ENCODE measurements at regions not wholly inside any gene's neighbourhood (a gene's known extent, or its start where the extent isn't known, plus 50 kb on each side); places are given as distances from the start of the nearest gene placed in this dataset.

DNA sequence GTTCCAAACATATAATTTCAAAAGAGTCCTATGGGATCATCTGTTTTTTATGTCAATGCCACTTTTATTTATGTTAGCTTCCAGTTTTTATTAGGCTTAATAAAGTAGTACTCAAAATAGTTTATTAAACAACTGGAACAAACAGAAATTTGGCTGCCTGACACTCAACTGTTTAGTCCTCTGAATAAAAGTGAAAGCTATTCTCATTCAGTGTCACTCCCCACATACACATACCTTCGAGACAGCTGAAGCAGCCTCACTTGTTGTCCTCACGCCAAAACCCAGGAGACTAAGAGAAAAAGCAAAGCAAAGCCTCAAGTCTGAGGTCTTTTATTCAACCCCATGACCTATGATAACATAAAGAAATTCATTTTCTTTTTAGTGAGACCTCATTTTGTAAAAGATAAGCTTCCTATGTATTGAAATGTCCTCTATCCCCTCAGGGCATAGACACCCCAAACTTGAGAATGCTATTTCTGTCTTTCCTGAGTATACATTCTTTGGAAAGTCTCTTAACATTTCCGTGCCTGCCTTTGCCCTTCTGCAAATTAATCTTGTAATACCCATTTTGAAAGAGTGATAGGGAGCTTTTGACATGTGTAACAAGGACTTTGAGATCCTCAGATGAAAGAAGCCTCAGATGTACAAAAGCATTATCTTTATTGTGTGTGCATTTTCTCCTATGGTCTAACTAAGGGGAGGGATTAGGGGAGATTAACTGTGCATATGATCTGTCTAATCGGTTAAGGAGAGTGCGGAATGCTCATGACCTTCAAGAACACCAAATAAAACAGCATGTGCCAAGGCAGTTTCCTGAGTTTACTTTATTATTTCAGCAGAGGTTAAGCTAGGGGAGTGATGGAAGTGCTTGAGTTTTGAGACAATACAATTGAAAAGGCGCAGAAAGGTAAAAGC lies 1523.7 kb upstream of the PIK3C3 start:
- DNase-seq (ENCODE audit: low spot score) = no peak

DNA sequence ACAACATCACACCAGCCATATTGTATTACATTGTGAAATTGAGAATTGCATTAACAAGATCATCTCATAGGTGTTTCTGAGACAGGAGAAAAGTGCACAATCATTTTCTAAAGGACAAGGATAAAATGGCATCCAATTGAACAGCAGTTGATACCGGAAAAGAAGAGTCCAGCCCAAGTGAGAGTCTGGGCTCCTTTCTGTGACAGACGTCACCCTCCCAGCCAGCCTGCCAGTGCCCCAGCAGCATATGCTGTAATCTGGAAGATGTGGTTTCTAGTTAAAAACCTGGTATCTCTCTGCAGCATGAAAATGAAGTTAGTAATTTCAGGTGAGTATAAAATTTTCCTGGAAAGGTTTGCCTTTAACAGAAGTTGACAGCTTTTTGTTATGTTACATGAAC lies 1531.7 kb upstream of the PIK3C3 start:
- no peak for DNase-seq (ENCODE audit: low spot score)

DNA sequence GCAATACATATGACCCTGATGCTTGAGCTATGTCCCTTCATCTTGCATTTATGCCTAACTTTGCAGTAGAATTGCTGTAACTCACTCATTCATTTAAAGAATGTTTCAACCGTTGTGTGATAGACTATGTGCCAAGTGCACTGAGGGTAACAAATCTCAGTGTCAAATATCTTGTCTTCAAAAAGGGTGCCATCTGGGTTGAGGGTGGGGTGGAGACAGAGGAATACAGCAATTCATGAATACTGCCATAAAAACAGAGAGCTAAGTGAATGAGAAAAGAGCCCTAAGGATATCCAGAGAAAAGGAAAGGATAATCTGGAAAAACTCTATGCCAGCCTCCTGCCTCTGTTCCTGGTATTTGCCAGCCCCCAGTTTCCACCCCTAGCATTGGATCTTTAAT lies 1534.4 kb upstream of the PIK3C3 start:
- DNase-seq (ENCODE audit: low spot score) = no peak

DNA sequence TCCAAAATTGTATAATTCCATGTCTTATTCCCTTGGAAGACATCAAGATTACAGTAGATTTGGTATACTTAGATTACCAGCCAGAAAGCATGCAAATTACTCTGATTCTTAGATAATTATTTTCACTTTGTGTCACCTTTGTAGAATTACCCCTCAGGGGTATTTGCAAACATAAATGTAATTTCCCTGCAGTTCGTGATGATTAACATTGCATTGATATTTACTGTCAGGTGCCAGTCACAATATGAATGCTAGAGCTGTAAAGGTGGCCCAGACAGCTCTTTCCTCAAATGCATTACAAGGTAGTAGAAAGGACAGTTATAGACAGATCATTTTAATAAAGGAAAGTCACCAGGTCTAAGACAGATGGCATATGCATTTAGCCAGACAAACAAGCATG lies 1537.5 kb upstream of the PIK3C3 start:
- no peak for DNase-seq (ENCODE audit: low spot score)

DNA sequence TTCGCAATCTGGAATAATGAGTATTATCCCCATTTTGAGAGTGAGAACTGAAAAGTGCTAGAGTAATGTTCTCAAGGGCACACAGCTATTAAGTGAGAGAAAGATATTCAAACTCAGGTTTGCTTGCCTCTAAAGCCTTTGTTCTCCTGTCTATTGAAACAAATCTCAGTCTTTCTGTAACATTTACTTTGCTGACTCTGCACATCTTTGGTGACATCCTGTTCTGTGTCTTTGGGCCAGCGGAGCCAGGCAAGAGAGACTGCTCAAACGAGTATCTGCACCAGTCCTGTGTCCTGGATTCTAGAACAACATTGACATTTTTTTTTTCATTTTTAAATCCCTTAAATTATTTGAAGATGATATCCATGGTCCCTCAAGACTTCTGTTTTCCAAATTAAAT lies 1539.2 kb upstream of the PIK3C3 start:
- DNase-seq (ENCODE audit: low spot score) = no peak

DNA sequence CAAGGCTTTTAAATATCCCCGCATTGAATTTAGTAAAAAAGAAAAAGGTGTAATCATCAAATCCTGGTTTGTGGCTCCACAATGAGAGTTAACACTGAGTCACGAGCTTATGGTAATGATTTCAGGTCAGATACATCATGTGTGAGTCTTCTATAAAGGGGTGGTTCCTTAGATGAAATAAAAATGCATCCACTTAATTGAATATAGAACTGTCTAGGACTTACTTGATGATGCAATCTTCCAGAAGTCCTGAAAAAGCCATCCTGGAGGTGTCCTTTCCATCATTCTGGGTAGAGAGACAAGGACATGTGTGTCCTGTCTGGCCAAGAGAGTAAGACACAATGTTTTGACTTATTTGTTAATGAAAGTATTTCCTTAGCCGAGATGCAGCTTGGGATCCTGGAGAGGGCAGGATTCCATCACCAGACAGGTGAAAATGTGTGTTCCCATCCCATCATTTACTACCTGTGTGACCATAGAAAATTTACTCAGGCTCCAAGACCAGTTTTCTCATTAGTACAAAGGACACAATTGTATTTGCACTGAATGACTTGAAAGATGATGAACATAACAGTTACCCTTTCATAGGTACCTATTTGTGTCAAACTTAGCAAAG lies 1539.8 kb upstream of the PIK3C3 start:
- DNase-seq (ENCODE audit: low spot score) = no peak

DNA sequence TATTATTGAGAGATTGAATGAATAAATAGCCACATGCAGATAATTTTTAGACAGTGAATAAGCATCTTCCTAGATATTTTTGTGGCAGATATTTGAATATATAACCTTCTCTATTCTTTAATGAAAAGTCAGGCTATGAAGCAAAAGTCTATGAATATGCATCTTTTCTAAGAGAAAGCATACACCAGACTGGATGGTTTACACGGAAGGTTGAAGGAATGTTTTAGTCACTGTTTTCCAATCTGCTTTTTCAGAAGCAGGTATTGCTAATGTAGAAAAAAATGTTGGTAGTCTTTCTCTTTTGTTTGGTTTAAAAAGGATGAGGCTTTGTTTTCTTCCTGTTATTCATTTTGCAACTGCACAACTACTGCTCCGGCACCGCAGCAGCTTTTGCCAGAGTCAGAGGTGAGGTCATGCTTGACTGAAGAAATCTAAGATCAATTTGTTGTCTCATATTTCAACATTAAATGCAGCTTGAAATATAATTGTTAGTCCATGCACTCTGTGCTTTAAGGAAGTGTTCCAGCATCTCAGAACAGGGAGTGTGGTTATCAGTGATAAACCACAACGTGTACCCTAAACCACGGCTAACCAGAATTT lies 1540.8 kb upstream of the PIK3C3 start:
- no peak for DNase-seq (ENCODE audit: low spot score)

DNA sequence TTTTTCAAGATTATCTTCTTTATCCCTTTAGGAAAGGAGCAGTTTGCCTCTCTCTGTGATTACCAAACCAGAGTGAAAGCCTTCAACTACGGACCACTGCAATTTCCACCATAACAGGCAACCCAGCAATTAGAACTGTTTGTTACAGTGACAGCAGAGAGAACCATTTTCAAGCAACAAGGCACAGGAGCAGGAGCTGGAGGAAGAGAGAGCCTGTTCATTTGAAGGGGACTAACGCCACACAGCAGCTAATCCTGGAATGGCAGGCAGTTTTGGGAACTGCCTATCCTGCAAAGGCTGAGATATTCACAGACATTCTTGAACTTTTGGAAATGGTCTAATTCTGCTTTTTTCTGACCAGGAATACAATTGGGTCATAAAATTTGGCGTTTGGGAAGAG lies 1541.9 kb upstream of the PIK3C3 start:
- DNase-seq (ENCODE audit: low spot score) = no peak

DNA sequence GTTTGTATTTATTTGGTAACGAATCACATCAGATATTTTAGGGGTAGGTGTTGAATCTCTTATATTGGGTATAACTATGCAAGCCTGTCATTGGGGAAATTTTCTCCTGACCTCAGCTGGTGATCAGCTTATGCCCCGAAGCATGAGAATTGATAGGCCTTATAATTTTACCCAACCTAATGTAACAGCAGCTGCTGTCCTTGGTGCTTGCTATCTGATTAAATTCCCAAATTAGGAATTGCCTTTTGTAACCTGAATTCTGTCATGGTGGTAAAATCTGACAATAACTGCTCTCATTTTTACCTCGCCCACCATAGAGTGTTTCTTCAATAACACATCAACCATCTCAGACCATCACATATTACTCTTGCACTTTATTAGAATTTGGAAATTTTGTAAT lies 1542.6 kb upstream of the PIK3C3 start:
- no peak for DNase-seq (ENCODE audit: low spot score)

DNA sequence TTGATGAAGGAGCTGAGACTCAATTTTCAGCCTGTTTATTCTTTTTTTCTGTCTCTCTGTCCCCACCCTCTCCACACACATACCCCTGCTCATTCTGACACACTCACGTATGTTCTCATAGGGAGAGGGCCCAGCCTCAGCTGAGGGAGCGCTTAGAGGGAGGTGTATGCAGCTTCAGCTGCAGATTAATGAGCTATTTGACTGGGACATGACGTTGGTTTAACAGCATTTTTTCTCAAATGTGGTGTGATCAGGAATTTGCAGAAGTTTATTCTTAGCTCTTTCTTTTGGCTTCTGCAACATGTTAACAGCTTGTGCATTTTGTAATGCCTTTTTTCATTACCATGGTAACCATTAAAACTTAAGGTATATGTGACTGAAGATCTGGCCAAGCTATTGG lies 1547.1 kb upstream of the PIK3C3 start:
- no peak for DNase-seq (ENCODE audit: low spot score)

DNA sequence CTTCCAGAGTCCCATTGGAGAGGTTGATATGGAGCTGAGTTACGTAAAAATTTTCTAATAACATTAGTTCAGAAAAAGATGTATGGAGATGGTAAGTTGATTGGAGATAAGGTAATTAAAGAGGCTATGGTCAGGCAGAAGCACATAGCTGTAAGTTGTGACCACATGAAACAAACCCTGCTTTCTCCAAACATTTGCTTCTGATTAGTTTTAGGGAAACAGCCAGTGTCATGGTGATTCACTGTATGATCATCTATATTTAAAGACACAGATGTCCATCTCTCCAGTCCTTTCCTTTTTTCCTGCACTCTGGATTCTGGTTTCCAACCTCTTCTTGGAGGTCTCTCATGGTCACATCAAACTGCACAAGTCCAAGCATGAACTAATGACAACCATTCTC lies 1550.8 kb upstream of the PIK3C3 start:
- DNase-seq (ENCODE audit: low spot score) = no peak

DNA sequence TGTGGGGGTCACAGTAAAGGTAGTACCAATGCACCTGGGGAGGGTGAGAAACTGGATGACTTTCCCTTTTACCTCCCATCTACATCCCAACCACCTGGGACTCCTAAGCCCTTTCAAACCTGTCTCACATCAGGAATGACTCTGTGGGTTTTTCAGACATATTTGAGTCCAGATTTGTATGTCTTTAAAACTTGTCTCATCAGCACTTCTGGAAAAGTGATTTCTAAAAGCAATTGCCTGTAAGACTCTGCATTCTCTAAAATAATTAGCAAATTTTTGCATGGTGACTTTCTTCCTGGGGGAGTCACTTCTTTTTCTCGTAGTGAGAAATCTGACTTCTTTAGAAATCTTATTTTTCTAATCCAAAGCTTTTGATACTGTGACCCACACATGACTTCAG lies 1553.0 kb upstream of the PIK3C3 start:
- no peak for DNase-seq (ENCODE audit: low spot score)

DNA sequence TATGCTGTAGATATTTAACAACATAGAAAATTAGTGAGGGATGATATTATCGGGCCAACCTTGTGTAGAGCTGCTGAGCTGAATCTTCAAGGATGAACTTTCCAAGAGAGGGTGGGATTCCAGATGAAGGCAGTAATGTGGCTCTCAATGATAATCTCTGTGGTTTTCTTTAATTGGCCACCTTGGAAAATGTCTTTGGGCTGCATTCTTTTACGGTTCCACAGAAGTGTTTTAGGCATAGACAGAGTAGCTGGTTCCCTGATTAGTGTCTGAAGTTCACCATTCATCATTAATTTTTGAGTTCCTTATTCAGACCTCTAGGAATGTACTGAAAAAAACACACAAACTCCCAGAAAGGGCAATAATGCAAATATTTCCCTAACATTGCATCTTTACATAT lies 1566.9 kb upstream of the PIK3C3 start:
- no peak for DNase-seq (ENCODE audit: low spot score)

DNA sequence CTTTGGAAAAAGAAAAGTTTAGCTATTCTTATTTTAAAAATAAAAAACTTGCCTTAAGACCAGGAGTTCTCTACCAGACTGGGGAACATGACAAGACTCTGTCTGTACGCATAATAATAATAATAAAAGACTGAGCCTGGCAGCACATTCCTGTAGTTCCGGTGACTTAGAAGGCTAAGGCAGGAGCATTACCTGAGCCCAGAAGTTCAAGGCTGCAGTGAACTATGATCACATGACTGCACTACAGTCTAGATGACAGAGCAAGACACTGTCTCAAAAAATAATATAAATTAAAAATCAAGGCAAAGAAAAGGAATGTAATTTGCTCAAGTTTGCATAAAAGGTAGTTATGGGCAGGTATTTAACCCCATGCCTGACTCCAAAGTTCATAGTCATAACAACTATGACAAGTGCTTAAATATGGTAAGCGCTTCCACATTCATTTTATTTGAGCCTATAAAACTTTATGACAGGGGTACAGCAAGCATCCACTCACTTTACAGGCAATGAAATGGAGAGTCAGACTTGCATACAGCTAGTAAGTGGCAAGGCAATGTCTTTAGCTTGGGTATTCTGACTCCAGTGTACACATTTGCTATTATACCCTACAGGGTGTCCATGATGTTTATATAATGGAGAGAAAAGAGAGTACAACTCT lies 1567.8 kb upstream of the PIK3C3 start:
- DNase-seq (ENCODE audit: low spot score) = no peak

DNA sequence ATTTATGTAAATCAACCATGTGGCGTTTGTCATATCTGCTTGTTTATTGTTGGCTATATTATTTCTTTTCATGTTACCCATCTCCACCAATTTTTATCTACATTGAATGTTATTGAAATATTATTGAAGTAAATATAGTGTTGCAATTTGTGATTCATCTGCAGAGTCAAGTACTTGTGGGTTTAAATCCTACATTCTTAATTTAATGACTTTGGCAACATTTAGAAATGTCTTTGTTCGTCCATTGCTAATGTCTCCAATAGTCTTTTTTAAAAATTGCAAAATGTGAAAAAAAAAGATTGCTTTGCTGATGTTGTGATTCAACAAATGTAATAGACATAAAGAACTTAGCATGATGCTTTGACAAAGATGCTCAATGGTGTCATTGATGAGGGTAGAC lies 1572.8 kb upstream of the PIK3C3 start:
- no peak for DNase-seq (ENCODE audit: low spot score)

DNA sequence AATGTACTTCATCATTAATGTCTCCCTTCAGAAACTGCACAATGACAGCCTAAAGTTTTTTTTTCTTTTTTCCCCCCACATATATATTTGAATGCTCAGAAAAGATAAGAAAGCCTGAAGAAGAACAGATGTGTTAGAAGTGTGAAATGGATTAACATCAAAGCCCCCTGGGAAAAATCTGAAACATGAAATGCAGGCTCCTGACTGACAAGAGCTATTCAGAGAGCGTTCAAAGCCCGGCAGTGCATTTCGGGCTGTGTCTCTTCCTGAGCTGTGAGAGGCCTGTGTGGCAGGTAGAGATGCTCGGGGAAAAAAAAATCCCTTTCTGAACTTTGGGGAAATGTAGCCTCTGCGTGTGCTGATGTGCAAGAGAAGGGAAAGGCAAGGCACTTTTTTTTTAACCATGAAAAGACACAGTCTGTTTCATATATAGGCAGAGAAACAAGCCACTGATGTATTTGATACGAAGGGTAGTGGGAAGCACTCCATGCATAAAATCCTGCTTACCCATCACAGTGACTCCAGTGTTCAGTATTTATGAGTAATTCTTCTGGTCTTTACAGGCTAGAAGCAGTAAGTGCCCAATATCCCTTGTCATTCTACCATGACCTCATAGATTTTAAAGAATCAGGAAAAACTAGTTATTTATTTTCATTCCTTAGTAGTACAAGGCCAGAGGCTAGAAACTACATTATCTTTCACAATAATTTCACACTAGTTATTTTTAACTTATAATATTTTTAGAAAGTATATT lies 1574.2 kb upstream of the PIK3C3 start:
- no peak for DNase-seq (ENCODE audit: low spot score)

DNA sequence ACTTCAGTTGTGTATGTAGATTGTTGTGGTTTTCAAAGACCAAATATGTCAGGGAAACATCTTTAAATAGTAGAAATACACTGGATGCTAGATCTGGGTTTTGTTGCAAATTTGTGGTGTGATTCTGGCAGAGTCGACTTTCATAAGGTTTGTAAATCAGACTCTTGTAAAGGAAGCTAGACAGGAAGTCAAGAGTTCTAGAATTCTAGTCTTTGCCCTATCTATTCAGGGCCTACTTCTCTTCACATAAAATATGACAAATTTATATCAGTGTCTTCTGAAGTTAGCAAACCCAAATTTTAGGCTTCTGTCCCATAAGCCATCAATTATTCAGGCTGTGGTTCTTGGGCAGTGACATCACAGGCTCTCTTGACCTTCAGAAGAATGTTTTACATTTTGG lies 1579.2 kb upstream of the PIK3C3 start:
- DNase-seq (ENCODE audit: low spot score) = no peak

DNA sequence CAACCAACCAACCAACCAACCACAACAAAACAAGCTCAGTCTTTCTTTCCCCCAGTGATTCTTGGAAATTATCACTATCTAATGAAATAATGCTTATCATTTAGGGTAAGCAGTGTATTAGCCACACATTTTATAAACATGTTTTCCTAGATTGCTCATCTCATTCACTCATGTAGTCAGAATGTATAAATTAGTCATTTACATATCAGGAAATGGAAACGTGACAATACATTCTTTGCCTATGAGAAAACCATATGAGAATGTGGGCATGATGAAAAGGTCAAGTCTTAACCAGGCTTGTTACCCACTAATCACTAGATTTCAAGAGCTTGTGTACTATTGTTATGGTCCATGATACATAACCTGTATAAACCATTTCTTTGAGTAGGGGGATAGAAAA lies 1583.4 kb upstream of the PIK3C3 start:
- DNase-seq (ENCODE audit: low spot score) = no peak

DNA sequence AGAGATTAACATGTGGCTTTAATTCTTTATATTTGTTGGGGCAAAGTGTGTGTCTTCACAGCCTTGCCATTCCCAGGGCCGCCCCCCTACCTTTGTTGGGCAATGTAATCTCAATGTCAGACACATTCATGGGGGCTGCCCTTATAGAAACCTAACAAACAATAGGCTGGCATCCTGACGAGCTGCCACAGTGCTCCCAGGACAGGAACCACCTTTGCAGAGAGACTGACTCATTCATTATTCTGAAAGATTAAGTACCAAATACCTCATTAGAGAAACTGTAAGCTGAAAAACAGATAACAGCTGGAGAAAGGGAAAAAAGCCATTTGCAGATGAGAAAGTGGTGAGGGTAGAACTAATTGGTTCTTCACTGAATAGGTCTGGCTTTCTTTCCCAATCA lies 1587.5 kb upstream of the PIK3C3 start:
- DNase-seq (ENCODE audit: low spot score) = no peak

DNA sequence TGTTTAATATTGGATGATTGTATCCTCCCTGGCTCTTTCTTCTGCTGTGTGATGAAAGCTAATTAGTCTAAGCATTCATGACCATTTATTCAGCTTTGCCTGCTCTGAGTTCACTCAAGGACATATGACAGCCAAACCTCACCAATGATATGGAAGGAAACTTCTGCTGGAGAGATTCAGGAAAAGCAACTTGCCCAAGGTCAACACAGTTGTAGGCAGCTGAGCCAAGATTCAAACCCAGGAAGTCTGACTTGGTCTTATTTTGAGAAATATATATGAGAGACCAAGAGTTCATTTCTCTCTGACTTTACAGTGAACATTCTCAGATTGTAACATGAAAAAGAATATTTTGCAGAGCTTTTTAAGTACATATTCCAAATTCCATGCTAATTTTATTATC lies 1588.5 kb upstream of the PIK3C3 start:
- DNase-seq (ENCODE audit: low spot score) = no peak

DNA sequence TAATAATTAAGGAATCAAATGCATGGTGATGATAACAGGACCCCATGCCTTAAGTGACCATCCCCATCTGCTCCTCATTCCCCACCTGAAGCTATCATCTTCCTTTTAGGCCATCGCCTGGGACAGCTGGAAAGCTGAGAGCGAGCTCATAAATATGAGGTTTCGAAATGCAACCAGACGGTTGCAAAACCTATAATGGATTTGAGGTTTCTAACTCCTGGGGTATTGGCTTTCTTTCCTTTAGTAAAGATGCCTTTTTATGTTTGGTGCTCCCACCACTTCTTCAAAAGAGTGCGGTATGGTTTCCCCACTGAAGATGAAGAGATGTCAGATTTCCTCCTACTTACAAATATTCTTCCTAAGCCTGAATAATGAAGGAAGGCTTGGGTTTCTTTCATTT lies 1589.5 kb upstream of the PIK3C3 start:
- DNase-seq (ENCODE audit: low spot score) = no peak

DNA sequence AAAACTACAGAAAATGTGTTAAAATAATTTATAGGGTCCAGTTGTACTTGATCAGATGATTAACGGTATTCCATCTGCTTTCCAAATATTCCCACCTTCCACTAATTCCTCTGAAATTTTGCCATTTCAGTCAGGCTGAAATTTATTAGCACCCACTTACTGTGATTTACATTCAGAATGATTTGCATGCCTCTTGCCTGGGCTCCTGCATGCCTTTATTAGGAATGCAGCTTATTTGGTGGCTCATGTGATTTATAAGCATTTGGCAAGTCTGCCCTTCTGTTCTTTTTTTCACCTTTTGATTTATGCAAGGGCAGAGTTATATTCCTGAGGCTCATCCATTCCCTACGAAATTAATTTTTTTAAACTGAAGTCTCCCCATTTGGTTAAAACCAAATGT lies 1594.5 kb upstream of the PIK3C3 start:
- DNase-seq (ENCODE audit: low spot score) = no peak

Data from germinal center (tissue), 1 donor.